Panc1 (cell line): ENCODE measurements at regions not wholly inside any gene's neighbourhood (a gene's known extent, or its start where the extent isn't known, plus 50 kb on each side); places are given as distances from the start of the nearest gene placed in this dataset.

Experiments used
- ATAC-seq: fragments of 200-7000 bp; cut with Tn5 transposase; 2 replicates; pipeline ENCODE4 v1.9.1; 2020; ENCODE audit warnings: mild to moderate bottlenecking, moderate library complexity
- BruUV-seq: library from RNA; stranded (reverse); fragments of 400-500 nt; replicated peaks from 2 replicates; lab custom pipeline; 2021; lab: Mats Ljungman, UMichigan
- CTCF ChIA-PET: fragments of 300-600 bp; sonication (Branson Sonifier 250); formaldehyde crosslinking; loops from one replicate; lab custom pipeline; 2022; ENCODE audit warnings: antibody characterized with exemption; lab: Charles Lee
- POLR2A ChIA-PET: fragments of 300-600 bp; sonication (Branson Sonifier 250); formaldehyde crosslinking; loops from one replicate; lab custom pipeline; 2022; ENCODE audit warnings: antibody characterized with exemption; lab: Charles Lee
- DNase-seq: peaks from one replicate; pipeline ENCODE4 v3.0.0-alpha.2; 2010; ENCODE audit warnings: low read depth, low spot score
- H3K27ac ChIP-seq: 2 replicates; pipeline ENCODE4 v1.5.1; 2011; ENCODE audit warnings: mild to moderate bottlenecking, low read length, inconsistent platforms
- H3K27me3 ChIP-seq: fragments of 200-500 bp; sonication (Bioruptor generic); 2 replicates; pipeline ENCODE4 v1.6.0; 2014; ENCODE audit warnings: low read length, inconsistent platforms; ENCODE audit not compliant: control insufficient read depth, insufficient read depth
- H3K36me3 ChIP-seq: fragments of 200-500 bp; sonication (Bioruptor generic); 2 replicates; pipeline ENCODE4 v1.5.1; 2014; ENCODE audit warnings: inconsistent platforms, mild to moderate bottlenecking, low read length, moderate library complexity; ENCODE audit not compliant: control insufficient read depth, insufficient read depth
- H3K4me1 ChIP-seq: 2 replicates; pipeline ENCODE4 v1.5.1; 2011; ENCODE audit warnings: inconsistent platforms, mild to moderate bottlenecking, low read length, moderate library complexity; ENCODE audit not compliant: control insufficient read depth, insufficient read depth
- H3K4me3 ChIP-seq, 2 experiments: 2 replicates each; pipeline ENCODE4 v1.5.1; 2011 to 2012; ENCODE audit warnings: low read depth in 2 of 2, low read length in 2 of 2, mild to moderate bottlenecking in 2 of 2, inconsistent platforms in 1 of 2, moderate library complexity in 1 of 2
- H3K9me3 ChIP-seq: fragments of 200-500 bp; sonication (Bioruptor generic); 2 replicates; pipeline ENCODE4 v1.5.1; 2014; ENCODE audit warnings: low read depth, mild to moderate bottlenecking, inconsistent platforms, low read length, moderate library complexity; ENCODE audit not compliant: control insufficient read depth, insufficient read depth
- POLR2AphosphoS5 ChIP-seq: IDR thresholded peaks from 2 replicates; pipeline ENCODE4 v1.6.1; 2012; ENCODE audit warnings: mild to moderate bottlenecking, low read depth, low read length, moderate library complexity
- SIN3A ChIP-seq: IDR thresholded peaks from 2 replicates; pipeline ENCODE4 v1.6.1; 2012; ENCODE audit warnings: low read depth, mild to moderate bottlenecking, low read length, moderate library complexity, borderline replicate concordance; ENCODE audit not compliant: insufficient read depth
- TCF7L2 ChIP-seq: IDR thresholded peaks from 2 replicates; pipeline ENCODE4 v1.6.1; 2011; ENCODE audit warnings: mild to moderate bottlenecking, low read depth, low read length, inconsistent platforms
- in situ Hi-C: cut with HindIII; loops from 2 replicates; pipeline ENCODE4 v1.10.0; 2016; ENCODE audit warnings: low sequenced_read_pairs, low pct_unique_long_range_greater_than_20kb
- intact Hi-C: fragments of 100-400 bp; cut with micrococcal nuclease; formaldehyde crosslinking; loops from one replicate; pipeline ENCODE4 v1.10.0; 2022; ENCODE audit not compliant: unreplicated experiment
- TF ChIP-seq, protein P1 (sequence below): fragments of 450-650 bp; IDR thresholded peaks from 2 replicates; pipeline ENCODE4 v1.5.1; 2017; ENCODE audit warnings: mild to moderate bottlenecking
- TF ChIP-seq, protein P2 (sequence below), 2 experiments: IDR thresholded peaks; 2 replicates each; pipeline ENCODE4 v1.6.1; 2011 to 2012; ENCODE audit warnings: low read depth in 2 of 2, control low read depth in 1 of 2, low read length in 1 of 2, mild to moderate bottlenecking in 1 of 2, moderate library complexity in 1 of 2; ENCODE audit not compliant: insufficient read depth in 1 of 2

DNA sequence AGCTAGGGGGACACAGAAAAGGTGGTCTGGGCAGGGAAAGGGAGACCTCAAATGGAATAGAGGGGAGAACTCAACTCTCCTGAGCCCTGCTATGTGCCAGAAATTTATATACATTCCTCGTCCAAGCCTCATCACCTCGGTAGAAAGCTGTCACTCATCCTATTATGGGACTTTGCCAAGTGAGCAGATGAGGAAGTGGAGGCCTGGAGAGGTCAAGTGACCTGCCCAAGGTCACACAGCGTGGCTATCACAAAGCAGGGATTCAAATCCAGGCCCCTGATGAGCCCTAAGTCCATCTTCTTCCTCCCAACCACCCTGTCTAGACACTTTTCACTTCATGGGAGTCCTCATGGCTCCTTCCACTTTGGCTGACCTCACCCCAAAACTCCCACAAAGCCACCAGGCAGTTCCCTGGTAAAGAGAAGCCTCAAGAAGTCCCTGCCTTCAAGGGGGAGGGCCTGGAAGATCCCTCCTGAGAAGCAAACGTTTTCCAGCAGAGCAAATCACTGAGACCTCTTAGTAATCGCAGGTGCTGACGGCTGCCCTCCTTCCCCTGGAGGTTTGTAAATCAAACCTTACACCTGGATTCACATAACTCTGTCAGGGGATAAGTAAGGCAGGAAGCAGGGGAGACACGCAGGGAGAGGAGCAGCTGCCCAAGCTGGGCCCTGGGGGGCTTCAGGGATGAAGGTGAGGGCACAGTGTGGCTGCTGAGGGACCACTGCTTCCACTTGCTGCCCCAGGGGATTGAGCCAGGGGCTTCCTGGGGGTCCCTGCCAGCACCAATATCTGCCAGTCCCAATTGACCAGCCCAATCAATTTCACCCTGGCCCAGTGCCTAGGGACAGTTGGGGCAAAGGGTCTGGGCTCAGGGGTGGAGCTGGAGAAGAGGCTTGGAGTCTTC, 351.2 kb downstream of the MATN1 start:
- intact Hi-C loops: no loop called here

DNA sequence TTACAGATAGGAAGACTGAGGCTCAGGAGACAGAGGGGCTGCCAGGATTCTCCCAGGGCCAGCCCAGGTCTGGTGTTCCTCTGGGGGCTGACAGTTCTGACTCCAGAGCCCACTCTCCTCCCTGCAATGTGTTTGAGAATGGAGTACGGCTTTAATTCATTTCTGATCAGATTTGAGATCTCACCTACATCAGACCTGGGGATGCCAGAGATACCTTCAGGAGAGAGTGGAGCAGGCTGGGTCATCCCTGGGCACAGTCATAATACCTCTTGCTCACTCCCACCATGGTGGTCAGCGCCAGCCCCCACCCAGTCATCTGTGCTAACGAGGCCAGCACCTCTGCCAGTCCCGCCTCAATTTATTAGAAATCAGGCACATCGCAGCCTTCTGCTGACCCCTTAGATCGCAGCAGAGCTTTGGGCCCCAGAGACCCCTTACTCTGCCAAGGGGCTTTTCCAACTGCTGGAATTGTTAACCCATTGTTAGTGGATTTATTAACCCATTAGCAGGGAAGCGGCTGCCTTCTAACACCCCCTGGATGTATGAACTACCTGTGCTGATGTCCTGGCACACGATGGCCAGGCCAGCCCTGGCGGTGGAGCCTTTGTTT, 352.1 kb downstream of the MATN1 start:
- TF ChIP-seq, protein P1, sequence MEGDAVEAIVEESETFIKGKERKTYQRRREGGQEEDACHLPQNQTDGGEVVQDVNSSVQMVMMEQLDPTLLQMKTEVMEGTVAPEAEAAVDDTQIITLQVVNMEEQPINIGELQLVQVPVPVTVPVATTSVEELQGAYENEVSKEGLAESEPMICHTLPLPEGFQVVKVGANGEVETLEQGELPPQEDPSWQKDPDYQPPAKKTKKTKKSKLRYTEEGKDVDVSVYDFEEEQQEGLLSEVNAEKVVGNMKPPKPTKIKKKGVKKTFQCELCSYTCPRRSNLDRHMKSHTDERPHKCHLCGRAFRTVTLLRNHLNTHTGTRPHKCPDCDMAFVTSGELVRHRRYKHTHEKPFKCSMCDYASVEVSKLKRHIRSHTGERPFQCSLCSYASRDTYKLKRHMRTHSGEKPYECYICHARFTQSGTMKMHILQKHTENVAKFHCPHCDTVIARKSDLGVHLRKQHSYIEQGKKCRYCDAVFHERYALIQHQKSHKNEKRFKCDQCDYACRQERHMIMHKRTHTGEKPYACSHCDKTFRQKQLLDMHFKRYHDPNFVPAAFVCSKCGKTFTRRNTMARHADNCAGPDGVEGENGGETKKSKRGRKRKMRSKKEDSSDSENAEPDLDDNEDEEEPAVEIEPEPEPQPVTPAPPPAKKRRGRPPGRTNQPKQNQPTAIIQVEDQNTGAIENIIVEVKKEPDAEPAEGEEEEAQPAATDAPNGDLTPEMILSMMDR: no peak
- TF ChIP-seq POLR2AphosphoS5: no peak
- TF ChIP-seq, protein P2, sequence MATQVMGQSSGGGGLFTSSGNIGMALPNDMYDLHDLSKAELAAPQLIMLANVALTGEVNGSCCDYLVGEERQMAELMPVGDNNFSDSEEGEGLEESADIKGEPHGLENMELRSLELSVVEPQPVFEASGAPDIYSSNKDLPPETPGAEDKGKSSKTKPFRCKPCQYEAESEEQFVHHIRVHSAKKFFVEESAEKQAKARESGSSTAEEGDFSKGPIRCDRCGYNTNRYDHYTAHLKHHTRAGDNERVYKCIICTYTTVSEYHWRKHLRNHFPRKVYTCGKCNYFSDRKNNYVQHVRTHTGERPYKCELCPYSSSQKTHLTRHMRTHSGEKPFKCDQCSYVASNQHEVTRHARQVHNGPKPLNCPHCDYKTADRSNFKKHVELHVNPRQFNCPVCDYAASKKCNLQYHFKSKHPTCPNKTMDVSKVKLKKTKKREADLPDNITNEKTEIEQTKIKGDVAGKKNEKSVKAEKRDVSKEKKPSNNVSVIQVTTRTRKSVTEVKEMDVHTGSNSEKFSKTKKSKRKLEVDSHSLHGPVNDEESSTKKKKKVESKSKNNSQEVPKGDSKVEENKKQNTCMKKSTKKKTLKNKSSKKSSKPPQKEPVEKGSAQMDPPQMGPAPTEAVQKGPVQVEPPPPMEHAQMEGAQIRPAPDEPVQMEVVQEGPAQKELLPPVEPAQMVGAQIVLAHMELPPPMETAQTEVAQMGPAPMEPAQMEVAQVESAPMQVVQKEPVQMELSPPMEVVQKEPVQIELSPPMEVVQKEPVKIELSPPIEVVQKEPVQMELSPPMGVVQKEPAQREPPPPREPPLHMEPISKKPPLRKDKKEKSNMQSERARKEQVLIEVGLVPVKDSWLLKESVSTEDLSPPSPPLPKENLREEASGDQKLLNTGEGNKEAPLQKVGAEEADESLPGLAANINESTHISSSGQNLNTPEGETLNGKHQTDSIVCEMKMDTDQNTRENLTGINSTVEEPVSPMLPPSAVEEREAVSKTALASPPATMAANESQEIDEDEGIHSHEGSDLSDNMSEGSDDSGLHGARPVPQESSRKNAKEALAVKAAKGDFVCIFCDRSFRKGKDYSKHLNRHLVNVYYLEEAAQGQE (IDR thresholded peaks at IDR 0.05; ENCODE audit: insufficient read depth in 1 of 2, low read depth in 2 of 2, low read length in 1 of 2): no peak
- no peak for TF ChIP-seq TCF7L2
- BruUV-seq: no TSS peak
- CTCF ChIA-PET: no interaction called here
- H3K27me3 ChIP-seq: no peaks in the 10 kb centered on the region
- no peak for ATAC-seq
- intact Hi-C loops: no loop called here
- POLR2A ChIA-PET: no interaction called here
- H3K36me3 ChIP-seq: no peaks in the 10 kb centered on the region
- DNase-seq: no peak
- H3K27ac ChIP-seq: no peak overlapping the region
- H3K4me1 ChIP-seq: no peaks in the 10 kb centered on the region
- no peaks in the 10 kb centered on the region for H3K9me3 ChIP-seq
- in situ Hi-C loops: no loop called here
- H3K4me3 ChIP-seq: no peak overlapping the region

More for the DNA sequence above, 351.2 kb downstream of the MATN1 start:
- no peaks in the 10 kb centered on the region for H3K27me3 ChIP-seq
- no TSS peak for BruUV-seq
- no peak overlapping the region for H3K4me3 ChIP-seq
- in situ Hi-C loops: no loop called here
- no peak for ATAC-seq
- H3K9me3 ChIP-seq: no peaks in the 10 kb centered on the region
- CTCF ChIA-PET: no interaction called here
- DNase-seq: no peak
- TF ChIP-seq TCF7L2 (no peak), SIN3A (no peak), POLR2AphosphoS5 (no peak)
- TF ChIP-seq, protein P1: no peak
- TF ChIP-seq, protein P2 (IDR thresholded peaks at IDR 0.05; ENCODE audit: insufficient read depth in 1 of 2, low read depth in 2 of 2, low read length in 1 of 2): no peak
- no peak overlapping the region for H3K27ac ChIP-seq
- no peaks in the 10 kb centered on the region for H3K4me1 ChIP-seq
- H3K36me3 ChIP-seq: no peaks in the 10 kb centered on the region
- POLR2A ChIA-PET: no interaction called here
